ENCODE measurements at regions not wholly inside any gene's neighbourhood (a gene's known extent, or its start where the extent isn't known, plus 50 kb on each side); places are given as distances from the start of the nearest gene placed in this dataset.

- TF ChIP-seq CTCF (IDR thresholded peaks at IDR 0.05) (no peak), EP300 (IDR thresholded peaks at IDR 0.05) (no peak), POLR2A (IDR thresholded peaks at IDR 0.05) (no peak)
- Histone ChIP-seq H3K27me3 (no peaks in the 10 kb centered on the region), H3K36me3 (no peaks in the 10 kb centered on the region), H3K4me1 (no peaks in the 10 kb centered on the region), H3K4me3 (no peak overlapping the region), H3K9me3 (no peaks in the 10 kb centered on the region), H3K27ac (no peak overlapping the region)
- no peak for DNase-seq (ENCODE audit: low spot score in 2 of 2)
- whole genome bisulfite sequencing, 2 donors = 58 to 72% methylated on average over 3 of the region's 3 CpGs
Measured at GRCh38 chr2:76544901-76545300, 834.2 kb upstream of the GCFC2 start.

GRCh38 chr2:76517574-76517909 lies 806.8 kb upstream of the GCFC2 start:
- no peaks in the 10 kb centered on the region for H3K4me1 ChIP-seq
- DNase-seq (ENCODE audit: low spot score in 2 of 2) = no peak
- 57 to 60% methylated on average over 3 of the region's 3 CpGs for WGBS, 2 donors
- H3K27me3 ChIP-seq = no peaks in the 10 kb centered on the region
- H3K4me3 ChIP-seq = no peak overlapping the region
- no peaks in the 10 kb centered on the region for H3K36me3 ChIP-seq
- no peak overlapping the region for H3K27ac ChIP-seq
- H3K9me3 ChIP-seq = no peaks in the 10 kb centered on the region
- TF ChIP-seq CTCF (IDR thresholded peaks at IDR 0.05) (no peak), EP300 (IDR thresholded peaks at IDR 0.05) (no peak), POLR2A (IDR thresholded peaks at IDR 0.05) (no peak)

- Histone ChIP-seq H3K27ac (no peak overlapping the region), H3K36me3 (no peaks in the 10 kb centered on the region), H3K9me3 (no peaks in the 10 kb centered on the region), H3K4me1 (no peaks in the 10 kb centered on the region), H3K4me3 (no peak overlapping the region), H3K27me3 (no peaks in the 10 kb centered on the region)
- no peak for DNase-seq (ENCODE audit: low spot score in 2 of 2)
- no peak for TF ChIP-seq POLR2A (IDR thresholded peaks at IDR 0.05)
- no peak for TF ChIP-seq EP300 (IDR thresholded peaks at IDR 0.05)
- no peak for TF ChIP-seq CTCF (IDR thresholded peaks at IDR 0.05)
- WGBS, 2 donors = 91 to 97% methylated on average over 1 of the region's 1 CpG
Measured at GRCh38 chr2:76516861-76517573, 806.3 kb upstream of the GCFC2 start.

- no peaks in the 10 kb centered on the region for H3K27me3 ChIP-seq
- no peak for DNase-seq (ENCODE audit: low spot score in 2 of 2)
- no peak for TF ChIP-seq CTCF (IDR thresholded peaks at IDR 0.05)
- no peaks in the 10 kb centered on the region for H3K9me3 ChIP-seq
- H3K4me1 ChIP-seq = no peaks in the 10 kb centered on the region
- no peak overlapping the region for H3K27ac ChIP-seq
- H3K36me3 ChIP-seq = no peaks in the 10 kb centered on the region
- no peak overlapping the region for H3K4me3 ChIP-seq
- WGBS, 2 donors = 42 to 65% methylated on average over 4 of the region's 4 CpGs
Measured at GRCh38 chr2:76512201-76512820, 801.6 kb upstream of the GCFC2 start.

- no peak for DNase-seq (ENCODE audit: low spot score in 2 of 2)
- WGBS, 2 donors = 85 to 93% methylated on average over 6 of the region's 6 CpGs
- Histone ChIP-seq H3K4me1 (no peaks in the 10 kb centered on the region), H3K27me3 (no peaks in the 10 kb centered on the region), H3K9me3 (no peaks in the 10 kb centered on the region), H3K27ac (no peak overlapping the region), H3K4me3 (no peak overlapping the region), H3K36me3 (no peaks in the 10 kb centered on the region)
- TF ChIP-seq POLR2A (IDR thresholded peaks at IDR 0.05) (no peak), EP300 (IDR thresholded peaks at IDR 0.05) (no peak), CTCF (IDR thresholded peaks at IDR 0.05) (no peak)
Measured at GRCh38 chr2:76506538-76506937, 795.8 kb upstream of the GCFC2 start.
